Transverse colon (tissue), 4 donors: ENCODE measurements at regions not wholly inside any gene's neighbourhood (a gene's known extent, or its start where the extent isn't known, plus 50 kb on each side); places are given as distances from the start of the nearest gene placed in this dataset.

ENCODE experiments used
- EP300 ChIP-seq: sonication (generic); formaldehyde crosslinking; IDR thresholded peaks from one replicate; pipeline ENCODE4 v1.6.1; 2017; ENCODE audit warnings: antibody characterized with exemption, low read depth
- POLR2A ChIP-seq: fragments of 450-650 bp; IDR thresholded peaks from one replicate; pipeline ENCODE4 v1.6.1; 2016; ENCODE audit warnings: antibody characterized with exemption, mild to moderate bottlenecking, moderate library complexity
- POLR2AphosphoS5 ChIP-seq, 3 donors: sonication (generic); formaldehyde crosslinking; IDR thresholded peaks; one replicate each; pipeline ENCODE4 v1.6.1; 2016; ENCODE audit warnings: antibody characterized with exemption in 3 of 3
- TF ChIP-seq, protein P1 (sequence below), 5 experiments: fragments of 200-600 bp in 3 of 5; fragments of 450-650 bp in 2 of 5; sonication (generic) in 3 of 5; IDR thresholded peaks; 1 replicate in 2 of 5; 2 replicates in 3 of 5; pipeline ENCODE4 v1.5.1; 2016 to 2017; ENCODE audit warnings: antibody characterized with exemption in 5 of 5, inconsistent platforms in 3 of 5, mild to moderate bottlenecking in 2 of 5, moderate library complexity in 1 of 5

DNA sequence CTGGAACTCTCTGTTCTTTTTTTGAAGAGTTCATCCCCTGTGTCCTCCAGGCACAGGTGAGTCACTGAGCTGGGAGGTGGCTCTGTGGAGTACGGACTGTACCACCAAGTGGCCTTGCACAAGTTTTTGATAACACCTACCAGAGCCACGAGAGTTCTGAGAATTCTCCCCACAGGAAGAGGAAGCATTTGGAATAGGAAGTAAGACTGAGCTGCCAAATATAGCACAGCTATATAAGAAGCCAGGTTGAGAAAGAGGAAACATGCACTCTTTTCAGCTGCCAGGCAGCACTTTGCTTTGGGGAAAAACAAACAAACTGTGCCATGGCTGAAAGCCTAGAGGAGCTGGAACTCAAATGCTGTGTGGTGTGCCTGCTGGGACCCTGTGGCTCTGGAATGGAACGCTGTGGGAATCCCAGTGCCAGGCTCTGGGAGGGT lies 70.8 kb upstream of the RIPOR2 start:
- TF ChIP-seq, protein P1, sequence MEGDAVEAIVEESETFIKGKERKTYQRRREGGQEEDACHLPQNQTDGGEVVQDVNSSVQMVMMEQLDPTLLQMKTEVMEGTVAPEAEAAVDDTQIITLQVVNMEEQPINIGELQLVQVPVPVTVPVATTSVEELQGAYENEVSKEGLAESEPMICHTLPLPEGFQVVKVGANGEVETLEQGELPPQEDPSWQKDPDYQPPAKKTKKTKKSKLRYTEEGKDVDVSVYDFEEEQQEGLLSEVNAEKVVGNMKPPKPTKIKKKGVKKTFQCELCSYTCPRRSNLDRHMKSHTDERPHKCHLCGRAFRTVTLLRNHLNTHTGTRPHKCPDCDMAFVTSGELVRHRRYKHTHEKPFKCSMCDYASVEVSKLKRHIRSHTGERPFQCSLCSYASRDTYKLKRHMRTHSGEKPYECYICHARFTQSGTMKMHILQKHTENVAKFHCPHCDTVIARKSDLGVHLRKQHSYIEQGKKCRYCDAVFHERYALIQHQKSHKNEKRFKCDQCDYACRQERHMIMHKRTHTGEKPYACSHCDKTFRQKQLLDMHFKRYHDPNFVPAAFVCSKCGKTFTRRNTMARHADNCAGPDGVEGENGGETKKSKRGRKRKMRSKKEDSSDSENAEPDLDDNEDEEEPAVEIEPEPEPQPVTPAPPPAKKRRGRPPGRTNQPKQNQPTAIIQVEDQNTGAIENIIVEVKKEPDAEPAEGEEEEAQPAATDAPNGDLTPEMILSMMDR (IDR thresholded peaks at IDR 0.05): no peak
- TF ChIP-seq POLR2AphosphoS5 (IDR thresholded peaks at IDR 0.05) (peak; percentile 57 to 69 (median 63)), POLR2A (peak; percentile 26), EP300 (peak; percentile 71)
